GM21381 (cell line): ENCODE measurements at regions not wholly inside any gene's neighbourhood (a gene's known extent, or its start where the extent isn't known, plus 50 kb on each side); places are given as distances from the start of the nearest gene placed in this dataset.

Source experiments
- ATAC-seq: cut with Tn5 transposase; IDR thresholded peaks from one replicate; pipeline ENCODE4 v1.9.1; 2021; ENCODE audit warnings: mild to moderate bottlenecking, moderate library complexity; ENCODE audit not compliant: unreplicated experiment

GRCh38 chr17:77454242-77455095 lies 313.7 kb downstream of the SEC14L1 start:
- no peak for ATAC-seq

GRCh38 chr17:77455111-77455890 lies 314.5 kb downstream of the SEC14L1 start:
- no peak for ATAC-seq

- no peak for ATAC-seq
Observed at GRCh38 chr17:77455891-77456260, 315.1 kb downstream of the SEC14L1 start.

- ATAC-seq, result no peak
Observed at GRCh38 chr17:77456271-77456950, 315.6 kb downstream of the SEC14L1 start.

GRCh38 chr17:77456951-77457548 lies 316.3 kb downstream of the SEC14L1 start:
- ATAC-seq, result no peak

- no peak for ATAC-seq
Observed at GRCh38 chr17:77457572-77458201, 316.9 kb downstream of the SEC14L1 start.

- ATAC-seq, result no peak
Observed at GRCh38 chr17:77458202-77459017, 317.6 kb downstream of the SEC14L1 start.

- ATAC-seq, result no peak
Observed at GRCh38 chr17:77459018-77459755, 318.4 kb downstream of the SEC14L1 start.

GRCh38 chr17:77460514-77461046 lies 319.8 kb downstream of the SEC14L1 start:
- no peak for ATAC-seq

GRCh38 chr17:77461277-77462057 lies 320.7 kb downstream of the SEC14L1 start:
- no peak for ATAC-seq

- ATAC-seq, result peak; percentile 31
Observed at GRCh38 chr17:77462090-77462489, 321.3 kb downstream of the SEC14L1 start.

- no peak for ATAC-seq
Observed at GRCh38 chr17:77462553-77463497, 322.1 kb downstream of the SEC14L1 start.

- ATAC-seq, result no peak
Observed at GRCh38 chr17:77464988-77465357, 324.2 kb downstream of the SEC14L1 start.

GRCh38 chr17:77465358-77466041 lies 324.7 kb downstream of the SEC14L1 start:
- ATAC-seq, result peak; percentile 57

- no peak for ATAC-seq
Observed at GRCh38 chr17:77466140-77466539, 325.4 kb downstream of the SEC14L1 start.

- no peak for ATAC-seq
Observed at GRCh38 chr17:77466596-77467223, 325.9 kb downstream of the SEC14L1 start.
